ENCODE measurements at regions not wholly inside any gene's neighbourhood (a gene's known extent, or its start where the extent isn't known, plus 50 kb on each side); places are given as distances from the start of the nearest gene placed in this dataset.

GRCh38 chr18:73784853-73785252, 362.8 kb downstream of the FBXO15 start:
- in situ Hi-C loops (cut with HindIII; ENCODE audit: low pct_unique_long_range_greater_than_20kb, low sequenced_read_pairs): no loop called here

GRCh38 chr18:73782405-73782804, 365.2 kb downstream of the FBXO15 start:
- DNase-seq (ENCODE audit: low read depth in 1 of 2, low spot score in 1 of 2): no peak
- in situ Hi-C loops (cut with HindIII; ENCODE audit: low pct_unique_long_range_greater_than_20kb, low sequenced_read_pairs): no loop called here

More at GRCh38 chr18:73784853-73785252, 362.8 kb downstream of the FBXO15 start:
- no peak for TF ChIP-seq JUND (IDR thresholded peaks at IDR 0.05; ENCODE audit: low read depth)
- no peak for DNase-seq (ENCODE audit: low read depth in 1 of 2, low spot score in 1 of 2)

GRCh38 chr18:73780218-73780617, 367.4 kb downstream of the FBXO15 start:
- no peak for DNase-seq (ENCODE audit: low read depth in 1 of 2, low spot score in 1 of 2)
- no peak for TF ChIP-seq JUND (IDR thresholded peaks at IDR 0.05; ENCODE audit: low read depth)
- in situ Hi-C loops (cut with HindIII; ENCODE audit: low pct_unique_long_range_greater_than_20kb, low sequenced_read_pairs): no loop called here

More at GRCh38 chr18:73782405-73782804, 365.2 kb downstream of the FBXO15 start:
- no peak for TF ChIP-seq JUND (IDR thresholded peaks at IDR 0.05; ENCODE audit: low read depth)

- DNase-seq (ENCODE audit: low read depth in 1 of 2, low spot score in 1 of 2): no peak
- in situ Hi-C loops (cut with HindIII; ENCODE audit: low pct_unique_long_range_greater_than_20kb, low sequenced_read_pairs): no loop called here
- TF ChIP-seq JUND (IDR thresholded peaks at IDR 0.05; ENCODE audit: low read depth): no peak
Observed at GRCh38 chr18:73778032-73778359, 369.6 kb downstream of the FBXO15 start.

GRCh38 chr18:73777356-73778031, 370.1 kb downstream of the FBXO15 start:
- in situ Hi-C loops (cut with HindIII; ENCODE audit: low pct_unique_long_range_greater_than_20kb, low sequenced_read_pairs): no loop called here
- DNase-seq (ENCODE audit: low read depth in 1 of 2, low spot score in 1 of 2): no peak
- no peak for TF ChIP-seq JUND (IDR thresholded peaks at IDR 0.05; ENCODE audit: low read depth)

- in situ Hi-C loops (cut with HindIII; ENCODE audit: low pct_unique_long_range_greater_than_20kb, low sequenced_read_pairs): no loop called here
- DNase-seq (ENCODE audit: low read depth in 1 of 2, low spot score in 1 of 2): peak; percentile 7 to 53
- TF ChIP-seq JUND (IDR thresholded peaks at IDR 0.05; ENCODE audit: low read depth): no peak
Observed at GRCh38 chr18:73774811-73775509, 372.7 kb downstream of the FBXO15 start.

- in situ Hi-C loops (cut with HindIII; ENCODE audit: low pct_unique_long_range_greater_than_20kb, low sequenced_read_pairs): no loop called here
- DNase-seq (ENCODE audit: low read depth in 1 of 2, low spot score in 1 of 2): no peak
- TF ChIP-seq JUND (IDR thresholded peaks at IDR 0.05; ENCODE audit: low read depth): no peak
Observed at GRCh38 chr18:73768043-73768442, 379.6 kb downstream of the FBXO15 start.

- in situ Hi-C loops (cut with HindIII; ENCODE audit: low pct_unique_long_range_greater_than_20kb, low sequenced_read_pairs): no loop called here
- DNase-seq (ENCODE audit: low read depth in 1 of 2, low spot score in 1 of 2): no peak
- no peak for TF ChIP-seq JUND (IDR thresholded peaks at IDR 0.05; ENCODE audit: low read depth)
Observed at GRCh38 chr18:73766910-73767515, 380.6 kb downstream of the FBXO15 start.

GRCh38 chr18:73758446-73758845, 389.2 kb downstream of the FBXO15 start:
- no peak for DNase-seq (ENCODE audit: low read depth in 1 of 2, low spot score in 1 of 2)
- in situ Hi-C loops (cut with HindIII; ENCODE audit: low pct_unique_long_range_greater_than_20kb, low sequenced_read_pairs): no loop called here
- TF ChIP-seq JUND (IDR thresholded peaks at IDR 0.05; ENCODE audit: low read depth): no peak

- no peak for TF ChIP-seq JUND (IDR thresholded peaks at IDR 0.05; ENCODE audit: low read depth)
- in situ Hi-C loops (cut with HindIII; ENCODE audit: low pct_unique_long_range_greater_than_20kb, low sequenced_read_pairs): no loop called here
- DNase-seq (ENCODE audit: low read depth in 1 of 2, low spot score in 1 of 2): no peak
Observed at GRCh38 chr18:73756256-73757091, 391.2 kb downstream of the FBXO15 start.

GRCh38 chr18:73752965-73753364, 394.7 kb downstream of the FBXO15 start:
- no peak for DNase-seq (ENCODE audit: low read depth in 1 of 2, low spot score in 1 of 2)
- no peak for TF ChIP-seq JUND (IDR thresholded peaks at IDR 0.05; ENCODE audit: low read depth)
- in situ Hi-C loops (cut with HindIII; ENCODE audit: low pct_unique_long_range_greater_than_20kb, low sequenced_read_pairs): no loop called here

GRCh38 chr18:73752546-73752945, 395.1 kb downstream of the FBXO15 start:
- in situ Hi-C loops (cut with HindIII; ENCODE audit: low pct_unique_long_range_greater_than_20kb, low sequenced_read_pairs): no loop called here
- no peak for TF ChIP-seq JUND (IDR thresholded peaks at IDR 0.05; ENCODE audit: low read depth)
- no peak for DNase-seq (ENCODE audit: low read depth in 1 of 2, low spot score in 1 of 2)

All from T47D (cell line).